Type B pancreatic cell (in vitro differentiated cells): ENCODE measurements at regions not wholly inside any gene's neighbourhood (a gene's known extent, or its start where the extent isn't known, plus 50 kb on each side); places are given as distances from the start of the nearest gene placed in this dataset.

Source experiments
- DNase-seq: peaks from one replicate; pipeline ENCODE4 v3.0.0; 2021; ENCODE audit warnings: mixed read lengths; ENCODE audit not compliant: unreplicated experiment; ENCODE audit errors: extremely low spot score
- H3K27ac Mint-ChIP-seq: 2 replicates; pipeline ENCODE4 v1.8.0; 2021; ENCODE audit warnings: mild to moderate bottlenecking, mixed read lengths
- H3K27me3 Mint-ChIP-seq: 2 replicates; pipeline ENCODE4 v1.8.0; 2021; ENCODE audit warnings: mixed read lengths
- H3K36me3 Mint-ChIP-seq: 2 replicates; pipeline ENCODE4 v1.8.0; 2021; ENCODE audit warnings: mixed read lengths
- H3K4me1 Mint-ChIP-seq: one replicate; pipeline ENCODE4 v1.8.0; 2021; ENCODE audit warnings: mixed read lengths; ENCODE audit not compliant: unreplicated experiment
- H3K4me3 Mint-ChIP-seq: 2 replicates; pipeline ENCODE4 v1.8.0; 2021; ENCODE audit warnings: mild to moderate bottlenecking, mixed read lengths
- H3K9me3 Mint-ChIP-seq: 2 replicates; pipeline ENCODE4 v1.8.0; 2021; ENCODE audit warnings: mixed read lengths
- CTCF ChIP-seq: fragments of 200-600 bp; sonication (generic); conservative IDR thresholded peaks from 2 replicates; pipeline ENCODE4 v1.5.0; 2021; ENCODE audit warnings: antibody characterized with exemption, mild to moderate bottlenecking

GRCh38 chr4:126874533-126874932 is 758.2 kb upstream of the INTU start:
- Mint-ChIP-seq H3K4me1 (no peaks in the 10 kb centered on the region), H3K4me3 (no peak overlapping the region), H3K9me3 (peaks cover 18% of the 10 kb centered on the region), H3K36me3 (no peaks in the 10 kb centered on the region), H3K27ac (no peak overlapping the region), H3K27me3 (no peaks in the 10 kb centered on the region)
- DNase-seq = no peak
- no peak for TF ChIP-seq CTCF

GRCh38 chr4:126888968-126889367 is 743.8 kb upstream of the INTU start:
- no peak for TF ChIP-seq CTCF
- Mint-ChIP-seq H3K27ac (no peak overlapping the region), H3K4me3 (no peak overlapping the region), H3K4me1 (no peaks in the 10 kb centered on the region), H3K36me3 (no peaks in the 10 kb centered on the region), H3K9me3 (no peaks in the 10 kb centered on the region), H3K27me3 (no peaks in the 10 kb centered on the region)
- DNase-seq = no peak

GRCh38 chr4:126890383-126890782 is 742.4 kb upstream of the INTU start:
- Mint-ChIP-seq H3K36me3 (no peaks in the 10 kb centered on the region), H3K4me1 (no peaks in the 10 kb centered on the region), H3K9me3 (peaks cover 4% of the 10 kb centered on the region), H3K27ac (no peak overlapping the region), H3K27me3 (no peaks in the 10 kb centered on the region), H3K4me3 (no peak overlapping the region)
- DNase-seq = no peak
- TF ChIP-seq CTCF = no peak

- Mint-ChIP-seq H3K4me3 (no peak overlapping the region), H3K9me3 (peaks cover 5% of the 10 kb centered on the region), H3K36me3 (no peaks in the 10 kb centered on the region), H3K27ac (no peak overlapping the region), H3K4me1 (no peaks in the 10 kb centered on the region), H3K27me3 (no peaks in the 10 kb centered on the region)
- TF ChIP-seq CTCF = no peak
- DNase-seq = no peak
Measured at GRCh38 chr4:126890994-126891393, 741.8 kb upstream of the INTU start.

- H3K36me3 Mint-ChIP-seq = no peaks in the 10 kb centered on the region
- DNase-seq = no peak
- H3K27ac Mint-ChIP-seq = no peak overlapping the region
- H3K9me3 Mint-ChIP-seq = peaks cover 14% of the 10 kb centered on the region
- H3K4me3 Mint-ChIP-seq = no peak overlapping the region
- H3K4me1 Mint-ChIP-seq = no peaks in the 10 kb centered on the region
- no peaks in the 10 kb centered on the region for H3K27me3 Mint-ChIP-seq
- no peak for TF ChIP-seq CTCF
Measured at GRCh38 chr4:126894963-126895362, 737.8 kb upstream of the INTU start.

- no peak for DNase-seq
- Mint-ChIP-seq H3K4me3 (no peak overlapping the region), H3K9me3 (peaks cover 14% of the 10 kb centered on the region), H3K4me1 (no peaks in the 10 kb centered on the region), H3K36me3 (no peaks in the 10 kb centered on the region), H3K27me3 (no peaks in the 10 kb centered on the region), H3K27ac (no peak overlapping the region)
- TF ChIP-seq CTCF = no peak
Measured at GRCh38 chr4:126895988-126896570, 736.7 kb upstream of the INTU start.
